Mesenchymal stem cell (in vitro differentiated cells and primary cell): ENCODE measurements at regions not wholly inside any gene's neighbourhood (a gene's known extent, or its start where the extent isn't known, plus 50 kb on each side); places are given as distances from the start of the nearest gene placed in this dataset.

Source experiments
- DNase-seq: peaks from one replicate; pipeline ENCODE4 v3.0.0-alpha.2; 2013
- H2AFZ ChIP-seq: one replicate; pipeline ENCODE4 v1.6.1; 2013; ENCODE audit warnings: low read depth, mild to moderate bottlenecking, control low read depth, inconsistent platforms, low read length, moderate library complexity
- H2AK5ac ChIP-seq: 2 replicates; pipeline ENCODE4 v1.6.1; 2013; ENCODE audit warnings: low read length, moderate library complexity, mild to moderate bottlenecking, inconsistent platforms; ENCODE audit not compliant: severe bottlenecking
- H2BK120ac ChIP-seq: one replicate; pipeline ENCODE4 v1.6.1; 2013; ENCODE audit warnings: low read depth, mild to moderate bottlenecking, inconsistent platforms, low read length, moderate library complexity
- H2BK12ac ChIP-seq, 2 experiments: one replicate each; pipeline ENCODE4 v1.6.1; 2013; ENCODE audit warnings: inconsistent platforms in 2 of 2, low read length in 2 of 2, mild to moderate bottlenecking in 2 of 2, moderate library complexity in 2 of 2, control low read depth in 1 of 2
- H2BK15ac ChIP-seq: one replicate; pipeline ENCODE4 v1.6.1; 2013; ENCODE audit warnings: mild to moderate bottlenecking, low read depth, inconsistent platforms; ENCODE audit not compliant: poor library complexity, severe bottlenecking
- H2BK5ac ChIP-seq: 2 replicates; pipeline ENCODE4 v1.6.1; 2013; ENCODE audit warnings: low read depth, mild to moderate bottlenecking, low read length, control low read depth, inconsistent platforms; ENCODE audit not compliant: poor library complexity, severe bottlenecking
- H3K14ac ChIP-seq, 2 experiments: one replicate each; pipeline ENCODE4 v1.6.1; 2013; ENCODE audit warnings: inconsistent platforms in 2 of 2, low read length in 2 of 2, control low read depth in 1 of 2, mild to moderate bottlenecking in 1 of 2, moderate library complexity in 1 of 2
- H3K18ac ChIP-seq, 2 experiments: one replicate each; pipeline ENCODE4 v1.6.1; 2013; ENCODE audit warnings: inconsistent platforms in 2 of 2, low read length in 2 of 2, control low read depth in 1 of 2, low read depth in 1 of 2, mild to moderate bottlenecking in 1 of 2
- H3K23ac ChIP-seq, 2 experiments: one replicate each; pipeline ENCODE4 v1.6.1; 2013; ENCODE audit warnings: inconsistent platforms in 2 of 2, low read length in 2 of 2, mild to moderate bottlenecking in 2 of 2, moderate library complexity in 2 of 2, control low read depth in 1 of 2
- H3K27ac ChIP-seq: 2 replicates; pipeline ENCODE4 v1.5.1; 2013; ENCODE audit warnings: mild to moderate bottlenecking, moderate library complexity, low read length, control low read depth, inconsistent platforms; ENCODE audit not compliant: poor library complexity, severe bottlenecking
- H3K27me3 ChIP-seq, 2 experiments: 2 replicates each; pipeline versions ENCODE4 v1.6.1 to v1.7.0; 2013; ENCODE audit warnings: low read length in 2 of 2, mild to moderate bottlenecking in 2 of 2, moderate library complexity in 2 of 2, control low read depth in 1 of 2, inconsistent platforms in 1 of 2; ENCODE audit not compliant: control insufficient read depth in 1 of 2, insufficient read depth in 1 of 2
- H3K36me3 ChIP-seq, 2 experiments: 2 replicates each; pipeline versions ENCODE4 v1.6.1 to v1.7.0; 2013; ENCODE audit warnings: low read length in 2 of 2, control low read depth in 1 of 2, inconsistent platforms in 1 of 2, low read depth in 1 of 2, mild to moderate bottlenecking in 1 of 2; ENCODE audit not compliant: insufficient read depth in 2 of 2, control insufficient read depth in 1 of 2
- H3K4ac ChIP-seq, 2 experiments: one replicate each; pipeline ENCODE4 v1.6.1; 2013; ENCODE audit warnings: inconsistent platforms in 2 of 2, low read length in 2 of 2, mild to moderate bottlenecking in 2 of 2, moderate library complexity in 2 of 2, control low read depth in 1 of 2, low read depth in 1 of 2
- H3K4me1 ChIP-seq: 2 replicates; pipeline ENCODE4 v1.6.1; 2013; ENCODE audit warnings: low read depth, low read length, control low read depth; ENCODE audit not compliant: control insufficient read depth, insufficient read depth
- H3K4me2 ChIP-seq: 2 replicates; pipeline ENCODE4 v1.6.1; 2013; ENCODE audit warnings: low read length, mild to moderate bottlenecking, inconsistent platforms; ENCODE audit not compliant: poor library complexity, severe bottlenecking
- H3K4me3 ChIP-seq, 2 experiments: 2 replicates each; pipeline versions ENCODE4 v1.5.1 to v1.7.0; 2013; ENCODE audit warnings: low read length in 2 of 2, mild to moderate bottlenecking in 2 of 2, control low read depth in 1 of 2, low read depth in 1 of 2; ENCODE audit not compliant: insufficient read depth in 1 of 2
- H3K79me1 ChIP-seq: replicated peaks from 2 replicates; pipeline ENCODE4 v1.6.1; 2013; ENCODE audit warnings: mild to moderate bottlenecking, control low read depth, low read length, inconsistent platforms; ENCODE audit not compliant: poor library complexity, severe bottlenecking
- H3K9ac ChIP-seq: 2 replicates; pipeline ENCODE4 v1.7.0; 2013; ENCODE audit warnings: mild to moderate bottlenecking, low read length, moderate library complexity
- H3K9me3 ChIP-seq: 2 replicates; pipeline ENCODE4 v1.7.0; 2013; ENCODE audit warnings: mild to moderate bottlenecking, low read length; ENCODE audit not compliant: control insufficient read depth
- H4K8ac ChIP-seq: one replicate; pipeline ENCODE4 v1.6.1; 2013; ENCODE audit warnings: inconsistent platforms, mild to moderate bottlenecking, low read length, moderate library complexity
- H4K91ac ChIP-seq: one replicate; pipeline ENCODE4 v1.6.1; 2013; ENCODE audit warnings: mild to moderate bottlenecking, low read length, inconsistent platforms
- WGBS: methylation state at CpG from one replicate; pipeline ENCODE4 v1.1.7; 2013; ENCODE audit warnings: mixed read lengths; 5-methylcytosine and 5-hydroxymethylcytosine counted together

- Histone ChIP-seq H2BK5ac (no peak overlapping the region), H3K4me3 (no peak overlapping the region), H2BK15ac (no peak overlapping the region), H3K79me1 (no peaks in the 10 kb centered on the region), H3K4ac (no peak overlapping the region), H4K8ac (peak overlapping the region; percentile 45), H3K18ac (no peak overlapping the region), H3K9me3 (peaks cover 15% of the 10 kb centered on the region), H3K9ac (no peak overlapping the region), H3K27me3 (peaks cover 11 to 49% of the 10 kb centered on the region in 2 experiments), H3K14ac (no peak overlapping the region), H3K4me1 (no peaks in the 10 kb centered on the region), H3K27ac (no peak overlapping the region), H2BK120ac (no peak overlapping the region), H2BK12ac (no peak overlapping the region), H3K36me3 (no peaks in the 10 kb centered on the region), H2AFZ (no peak overlapping the region), H3K23ac (no peak overlapping the region), H3K4me2 (no peak overlapping the region), H4K91ac (no peak overlapping the region), H2AK5ac (no peak overlapping the region)
- no peak for DNase-seq
- 98% methylated on average over 2 of the region's 2 CpGs for WGBS
Observed at GRCh38 chr16:86450691-86451090, 59.6 kb upstream of the FOXF1 start.

- Histone ChIP-seq H3K23ac (no peak overlapping the region), H3K4ac (no peak overlapping the region), H3K18ac (no peak overlapping the region), H2BK120ac (no peak overlapping the region), H3K4me3 (no peak overlapping the region), H3K27ac (no peak overlapping the region), H3K9ac (no peak overlapping the region), H4K91ac (no peak overlapping the region), H2BK12ac (no peak overlapping the region), H3K79me1 (no peaks in the 10 kb centered on the region), H3K27me3 (peaks cover 14 to 44% of the 10 kb centered on the region in 2 experiments), H2AK5ac (no peak overlapping the region), H2BK15ac (peak overlapping the region; percentile 62), H3K4me2 (no peak overlapping the region), H3K14ac (peak overlapping the region in 1 of 2 experiments; percentile 11), H4K8ac (no peak overlapping the region), H2AFZ (no peak overlapping the region), H2BK5ac (no peak overlapping the region), H3K36me3 (no peaks in the 10 kb centered on the region), H3K9me3 (peaks cover 9% of the 10 kb centered on the region), H3K4me1 (no peaks in the 10 kb centered on the region)
- no peak for DNase-seq
- 97% methylated on average over 2 of the region's 2 CpGs for WGBS
Observed at GRCh38 chr16:86452451-86452850, 57.9 kb upstream of the FOXF1 start.

GRCh38 chr16:86455116-86455515 lies 55.2 kb upstream of the FOXF1 start:
- no peak overlapping the region for H3K27ac ChIP-seq
- H3K9me3 ChIP-seq = peaks cover 9% of the 10 kb centered on the region
- H3K18ac ChIP-seq = no peak overlapping the region
- peak overlapping the region; percentile 64 for H4K8ac ChIP-seq
- H3K9ac ChIP-seq = no peak overlapping the region
- DNase-seq = peak; percentile 79
- H2AK5ac ChIP-seq = no peak overlapping the region
- no peaks in the 10 kb centered on the region for H3K4me1 ChIP-seq
- H3K23ac ChIP-seq = no peak overlapping the region
- peak overlapping the region; percentile 77 for H4K91ac ChIP-seq
- no peaks in the 10 kb centered on the region for H3K79me1 ChIP-seq
- no peak overlapping the region for H2BK120ac ChIP-seq
- no peak overlapping the region for H3K4ac ChIP-seq
- 80% methylated on average over 10 of the region's 10 CpGs for WGBS
- peak overlapping the region; percentile 56 for H2BK15ac ChIP-seq
- no peak overlapping the region for H3K4me3 ChIP-seq
- no peaks in the 10 kb centered on the region for H3K36me3 ChIP-seq
- no peak overlapping the region for H2BK5ac ChIP-seq
- H2AFZ ChIP-seq = no peak overlapping the region
- peak overlapping the region in 1 of 2 experiments; percentile 77 for H2BK12ac ChIP-seq
- peaks cover 18 to 30% of the 10 kb centered on the region in 2 experiments for H3K27me3 ChIP-seq
- no peak overlapping the region for H3K14ac ChIP-seq
- H3K4me2 ChIP-seq = no peak overlapping the region

- H2BK120ac ChIP-seq = no peak overlapping the region
- no peaks in the 10 kb centered on the region for H3K79me1 ChIP-seq
- H2BK5ac ChIP-seq = no peak overlapping the region
- 89% methylated on average over 14 of the region's 14 CpGs for WGBS
- no peak overlapping the region for H2AK5ac ChIP-seq
- no peaks in the 10 kb centered on the region for H3K4me1 ChIP-seq
- no peaks in the 10 kb centered on the region for H3K36me3 ChIP-seq
- peak overlapping the region; percentile 67 to 96 for H2BK12ac ChIP-seq
- no peak overlapping the region for H3K27ac ChIP-seq
- no peak overlapping the region for H2BK15ac ChIP-seq
- no peak overlapping the region for H4K8ac ChIP-seq
- no peak overlapping the region for H3K9ac ChIP-seq
- peak overlapping the region in 1 of 2 experiments; percentile 58 for H3K14ac ChIP-seq
- no peak overlapping the region for H2AFZ ChIP-seq
- peak; percentile 53 for DNase-seq
- no peak overlapping the region for H3K4me3 ChIP-seq
- peaks cover 21 to 25% of the 10 kb centered on the region in 2 experiments for H3K27me3 ChIP-seq
- peaks cover 7% of the 10 kb centered on the region for H3K9me3 ChIP-seq
- H4K91ac ChIP-seq = no peak overlapping the region
- H3K23ac ChIP-seq = no peak overlapping the region
- H3K4ac ChIP-seq = peak overlapping the region in 1 of 2 experiments; percentile 82
- H3K4me2 ChIP-seq = no peak overlapping the region
- H3K18ac ChIP-seq = peak overlapping the region; percentile 47 to 71
Observed at GRCh38 chr16:86455640-86456039, 54.7 kb upstream of the FOXF1 start.
